Activated CD4-positive, alpha-beta T cell treated with anti-CD3 and anti-CD28 coated beads for 48 hours (primary cell): ENCODE measurements at regions not wholly inside any gene's neighbourhood (a gene's known extent, or its start where the extent isn't known, plus 50 kb on each side); places are given as distances from the start of the nearest gene placed in this dataset.
"Not testable (repeated sequence)": the region's sequence is repeated elsewhere in the genome, so short reads cannot be mapped to it uniquely, and the experiment has no call there.

ENCODE experiments used
- DNase-seq: peaks from one replicate; pipeline ENCODE4 v3.0.0-alpha.2; 2020

- DNase-seq = no peak
Measured at GRCh38 chr1:228994676-228995594, 259.7 kb downstream of the RHOU start.

GRCh38 chr1:228996281-228996680 is 261.0 kb downstream of the RHOU start:
- DNase-seq = no peak

GRCh38 chr1:228997721-228998144 is 262.5 kb downstream of the RHOU start:
- no peak for DNase-seq

- no peak for DNase-seq
Measured at GRCh38 chr1:228998179-228998578, 262.9 kb downstream of the RHOU start.

GRCh38 chr1:228999446-229000170 is 264.3 kb downstream of the RHOU start:
- DNase-seq = no peak

- no peak for DNase-seq
Measured at GRCh38 chr1:229000187-229000586, 264.9 kb downstream of the RHOU start.

GRCh38 chr1:229001467-229002011 is 266.3 kb downstream of the RHOU start:
- no peak for DNase-seq

GRCh38 chr1:229002037-229002436 is 266.8 kb downstream of the RHOU start:
- no peak for DNase-seq

- no peak for DNase-seq
Measured at GRCh38 chr1:229002451-229002960, 267.2 kb downstream of the RHOU start.

GRCh38 chr1:229003233-229004031 is 267.5 kb upstream of the RAB4A start:
- no peak for DNase-seq

GRCh38 chr1:229004066-229004833 is 266.7 kb upstream of the RAB4A start:
- no peak for DNase-seq

- no peak for DNase-seq
Measured at GRCh38 chr1:229005097-229005496, 265.8 kb upstream of the RAB4A start.

GRCh38 chr1:229005556-229005955 is 265.4 kb upstream of the RAB4A start:
- DNase-seq = no peak

GRCh38 chr1:229006121-229006870 is 264.6 kb upstream of the RAB4A start:
- no peak for DNase-seq

- DNase-seq = no peak
Measured at GRCh38 chr1:229007167-229007566, 263.7 kb upstream of the RAB4A start.

- DNase-seq = no peak
Measured at GRCh38 chr1:229007701-229008100, 263.2 kb upstream of the RAB4A start.

GRCh38 chr1:229008347-229008746 is 262.6 kb upstream of the RAB4A start:
- DNase-seq = not testable (repeated sequence)

GRCh38 chr1:229011022-229011421 is 259.9 kb upstream of the RAB4A start:
- no peak for DNase-seq

- DNase-seq = no peak
Measured at GRCh38 chr1:229012823-229013222, 258.1 kb upstream of the RAB4A start.

GRCh38 chr1:229013981-229014380 is 256.9 kb upstream of the RAB4A start:
- no peak for DNase-seq

- no peak for DNase-seq
Measured at GRCh38 chr1:229015806-229016205, 255.1 kb upstream of the RAB4A start.
